ENCODE measurements at regions not wholly inside any gene's neighbourhood (a gene's known extent, or its start where the extent isn't known, plus 50 kb on each side); places are given as distances from the start of the nearest gene placed in this dataset.
"Not testable (repeated sequence)": the region's sequence is repeated elsewhere in the genome, so short reads cannot be mapped to it uniquely, and the experiment has no call there.

GRCh38 chr16:18148132-18148531, 188.4 kb downstream of the NPIPA8 start:
- DNase-seq = not testable (repeated sequence)

GRCh38 chr16:18146601-18147142, 189.9 kb downstream of the NPIPA8 start:
- DNase-seq = not testable (repeated sequence)

DNA sequence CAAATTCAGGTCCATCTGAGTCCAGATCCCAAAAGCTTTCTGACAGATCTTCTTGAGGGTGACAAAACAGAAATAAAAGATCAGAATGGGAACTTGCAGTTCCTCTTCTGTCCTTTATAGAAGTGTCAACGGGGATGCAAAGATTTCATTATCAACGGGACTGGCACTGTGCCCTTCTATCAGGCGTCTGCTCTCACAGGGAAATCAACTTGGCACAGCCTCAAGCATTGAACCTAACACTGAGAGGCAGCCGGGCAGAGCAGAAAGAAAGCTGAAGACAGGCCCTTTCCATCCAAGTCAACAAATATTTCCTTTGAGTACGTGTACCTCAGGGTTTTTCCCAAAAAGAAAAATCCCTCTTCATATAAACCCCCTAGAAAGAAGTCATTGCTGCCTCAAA, 194.5 kb downstream of the NPIPA8 start:
- not testable (repeated sequence) for DNase-seq

GRCh38 chr16:18136288-18136687, 200.2 kb downstream of the NPIPA8 start:
- DNase-seq = not testable (repeated sequence)

DNA sequence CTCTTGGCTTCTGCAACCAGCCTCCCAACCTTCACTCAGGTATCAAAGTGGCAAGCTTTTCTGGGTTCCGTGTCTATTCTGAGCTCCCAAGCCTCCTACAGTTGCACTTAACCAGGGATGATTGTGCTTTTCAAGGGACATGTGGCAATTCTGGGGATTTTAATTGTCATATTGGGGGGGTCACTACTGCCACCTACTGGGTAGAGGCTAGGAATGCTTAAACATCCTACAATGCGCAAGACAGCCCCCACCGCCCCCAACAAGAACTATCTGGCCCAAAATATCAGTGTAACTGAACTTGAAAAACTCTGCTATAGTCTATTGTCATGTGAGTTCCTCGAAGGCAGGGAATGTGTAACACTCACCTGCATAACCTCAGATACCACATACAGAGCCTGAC, 201.5 kb downstream of the NPIPA8 start:
- not testable (repeated sequence) for DNase-seq

GRCh38 chr16:18131587-18131986, 204.9 kb downstream of the NPIPA8 start:
- DNase-seq = not testable (repeated sequence)

GRCh38 chr16:18130478-18131120, 205.9 kb downstream of the NPIPA8 start:
- not testable (repeated sequence) for DNase-seq

GRCh38 chr16:18127033-18127432, 209.5 kb downstream of the NPIPA8 start:
- DNase-seq = not testable (repeated sequence)

DNA sequence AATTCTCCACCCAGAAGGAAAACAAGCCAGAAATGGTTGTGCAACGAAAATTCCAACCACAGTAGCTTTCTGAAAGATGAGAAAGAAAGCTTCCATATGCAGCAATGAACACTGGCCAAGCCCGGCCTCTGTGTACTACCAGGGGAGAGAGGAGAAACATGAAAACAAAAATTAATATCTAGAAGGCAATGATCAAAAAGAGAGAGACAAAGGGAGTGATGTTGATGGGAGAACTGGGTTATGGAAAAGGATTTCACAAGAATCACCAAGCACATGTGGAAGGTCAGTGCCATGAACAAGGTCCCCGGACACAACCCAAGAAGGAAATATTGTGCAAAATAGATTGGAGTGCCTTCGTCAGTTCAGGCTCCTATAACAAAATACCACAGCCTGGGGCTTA, 217.4 kb downstream of the NPIPA8 start:
- not testable (repeated sequence) for DNase-seq

DNA sequence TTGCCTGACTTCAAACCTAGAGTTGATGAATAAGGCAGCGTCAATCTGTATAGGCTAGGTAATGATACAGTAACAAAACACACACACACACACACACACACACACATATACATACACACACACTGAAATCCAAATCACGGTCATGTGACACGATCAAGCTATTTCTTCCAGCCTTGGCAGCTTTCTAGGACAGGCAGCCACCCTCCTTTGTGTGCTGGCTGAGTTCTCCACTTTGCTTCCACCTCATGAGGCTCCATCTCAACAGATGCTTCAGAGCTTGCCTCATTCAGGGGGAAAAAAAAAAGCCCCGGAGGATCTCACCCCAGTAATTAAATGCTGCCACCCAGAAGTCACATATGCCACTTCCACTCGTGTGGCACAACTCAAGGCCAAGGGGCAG, 217.9 kb downstream of the NPIPA8 start:
- DNase-seq = not testable (repeated sequence)

GRCh38 chr16:18118071-18118470, 218.5 kb downstream of the NPIPA8 start:
- not testable (repeated sequence) for DNase-seq

DNA sequence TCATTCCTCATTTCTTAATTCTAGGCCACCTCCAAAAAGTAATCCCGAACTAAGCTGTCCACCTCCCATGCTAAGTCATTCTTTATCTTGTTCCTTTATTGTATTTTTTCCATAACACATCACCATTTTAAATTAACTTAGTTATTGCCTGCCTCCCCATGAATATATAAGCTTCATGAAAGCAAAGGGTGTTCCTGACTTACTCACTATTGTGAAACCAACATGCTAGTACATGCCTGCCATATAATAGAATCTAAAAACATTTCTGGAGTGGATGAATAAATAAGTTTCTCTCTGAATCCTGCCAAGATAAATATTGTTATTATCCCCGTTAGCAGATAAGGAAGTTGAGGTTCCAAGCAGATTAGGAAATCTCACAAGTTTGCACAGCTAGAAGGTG, 232.1 kb downstream of the NPIPA8 start:
- not testable (repeated sequence) for DNase-seq

GRCh38 chr16:18101077-18101476, 235.5 kb downstream of the NPIPA8 start:
- not testable (repeated sequence) for DNase-seq

GRCh38 chr16:18092605-18093004, 243.9 kb downstream of the NPIPA8 start:
- DNase-seq = not testable (repeated sequence)

DNA sequence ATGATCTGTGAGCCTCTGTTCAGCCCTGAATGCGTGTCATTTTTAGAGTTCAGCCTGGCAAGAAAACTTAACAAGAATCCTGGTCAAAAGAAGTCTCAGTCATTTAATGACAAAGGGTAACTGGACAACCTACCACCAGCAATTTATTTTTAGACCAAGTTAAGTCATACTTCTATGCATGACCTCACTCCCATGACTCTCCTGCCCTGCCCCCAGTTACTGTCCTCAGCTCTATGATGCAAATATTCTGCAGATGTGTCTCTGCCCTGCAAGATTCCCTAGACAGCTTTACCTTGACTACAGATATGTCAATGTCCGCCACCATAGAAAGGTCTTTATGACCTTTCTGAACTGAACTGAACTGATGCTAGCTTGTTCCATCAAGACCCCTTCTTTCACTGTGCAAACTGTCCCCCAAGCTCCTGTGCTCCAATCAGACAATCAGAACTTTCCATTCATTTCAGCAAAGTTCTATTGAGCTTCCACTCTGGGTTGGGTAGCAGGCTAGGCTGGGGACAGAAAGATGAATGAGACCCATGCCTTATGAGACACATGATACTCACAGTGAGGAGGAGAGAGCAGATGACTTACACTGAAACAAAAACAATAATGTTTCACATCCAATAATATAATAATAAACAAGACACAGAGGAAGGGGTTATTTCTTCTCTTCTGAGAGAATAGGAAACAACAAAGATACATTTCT, 255.7 kb downstream of the NPIPA8 start:
- not testable (repeated sequence) for DNase-seq

- not testable (repeated sequence) for DNase-seq
Observed at GRCh38 chr16:18077910-18078309, 258.6 kb downstream of the NPIPA8 start.

DNA sequence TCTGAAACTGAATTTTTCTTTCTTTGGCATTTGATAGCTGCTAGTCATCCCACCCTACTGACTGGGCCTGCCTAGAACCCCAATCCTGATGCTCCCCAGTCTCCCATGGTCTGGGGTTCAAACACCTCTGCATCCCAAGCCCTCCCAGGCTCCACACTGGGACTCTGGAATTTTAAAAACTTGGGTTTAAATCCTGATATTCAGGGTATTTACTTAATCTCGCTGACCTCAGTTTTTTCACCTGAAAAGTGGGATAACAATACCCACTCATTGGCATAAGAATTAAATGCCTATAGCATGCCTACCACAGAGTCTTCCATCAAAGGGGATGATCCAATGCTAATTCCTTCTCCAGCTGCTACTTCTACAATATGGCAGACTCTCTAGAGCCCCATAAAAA, 264.4 kb downstream of the NPIPA8 start:
- DNase-seq = no peak

DNA sequence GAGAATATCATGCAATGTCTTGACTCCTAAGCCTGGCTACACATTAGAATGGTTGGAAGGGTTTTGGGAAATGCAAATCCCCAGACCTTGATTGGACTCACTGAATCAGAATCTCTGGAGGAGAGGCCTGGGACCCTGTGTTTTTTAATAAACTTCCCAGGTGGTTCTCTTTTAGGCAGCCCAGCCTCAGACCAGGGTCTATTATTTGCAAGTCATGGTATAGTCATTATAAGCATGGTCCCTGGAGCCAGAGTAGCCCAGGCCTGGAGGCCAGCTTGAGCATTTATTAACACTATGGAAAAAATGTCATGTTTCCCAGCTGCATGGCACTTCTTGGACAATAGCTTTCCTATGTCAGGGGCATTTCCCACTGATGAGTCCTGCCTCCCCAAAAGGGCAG, 266.9 kb downstream of the NPIPA8 start:
- no peak for DNase-seq

- no peak for DNase-seq
Observed at GRCh38 chr16:18068477-18068876, 268.1 kb downstream of the NPIPA8 start.

DNA sequence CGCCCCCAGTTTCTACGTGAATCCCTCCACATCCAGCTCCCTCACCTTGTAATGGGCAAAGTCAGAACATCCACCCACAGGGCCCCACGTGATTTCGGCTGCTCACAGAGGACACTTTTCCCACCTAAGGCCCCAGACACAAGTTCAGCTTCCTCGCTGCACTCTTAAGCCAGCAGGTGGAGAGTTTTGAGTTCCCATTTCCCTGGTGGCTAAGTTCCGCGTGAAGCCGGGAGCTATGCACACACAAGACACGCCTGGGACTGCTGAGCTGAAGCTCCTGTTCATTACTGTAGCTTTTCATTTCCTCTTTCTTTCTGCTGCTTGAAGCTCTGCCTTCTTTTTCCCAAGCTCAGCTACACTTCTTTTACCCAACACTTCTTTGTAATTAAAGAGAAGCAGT, 273.8 kb downstream of the NPIPA8 start:
- no peak for DNase-seq

DNA sequence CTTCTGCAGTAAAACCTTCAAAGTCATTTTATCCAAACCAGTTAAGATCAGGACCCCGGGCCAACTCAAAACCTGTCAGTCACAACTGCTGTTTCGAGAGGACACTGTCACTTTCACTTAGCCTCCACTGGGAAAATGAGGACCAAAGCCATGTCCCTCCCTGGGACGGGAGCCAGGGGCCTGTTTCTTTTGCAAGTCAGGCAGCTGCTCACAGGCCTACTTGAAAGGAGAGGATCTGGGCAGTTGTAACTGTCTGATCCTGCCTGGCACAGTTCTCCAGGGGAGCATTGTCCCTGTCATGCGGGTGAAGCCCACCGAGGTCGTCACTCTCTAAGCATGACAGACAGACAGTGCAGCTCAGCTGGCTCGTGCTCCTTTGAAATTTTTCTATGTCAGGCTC, 276.2 kb downstream of the NPIPA8 start:
- no peak for DNase-seq

DNA sequence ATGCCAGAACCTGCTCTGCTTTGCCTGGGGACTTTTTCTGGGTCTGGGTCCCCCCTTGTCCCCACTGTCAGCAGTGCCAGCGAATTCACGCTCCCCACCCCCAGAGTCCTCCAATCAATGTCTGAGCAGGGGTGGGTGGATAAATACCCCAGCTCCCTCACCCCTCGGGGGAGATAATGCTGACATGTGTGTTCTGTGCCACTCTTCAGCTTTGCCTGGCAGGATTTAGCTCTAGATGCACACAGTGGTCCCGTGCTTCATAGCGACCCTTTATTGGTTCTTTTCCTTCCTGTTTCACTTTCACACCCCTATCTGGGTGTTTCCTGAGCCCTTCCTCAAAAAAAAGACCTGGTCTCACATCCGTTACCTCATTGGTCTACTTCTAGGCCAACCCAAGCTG, 277.0 kb downstream of the NPIPA8 start:
- DNase-seq = no peak

DNA sequence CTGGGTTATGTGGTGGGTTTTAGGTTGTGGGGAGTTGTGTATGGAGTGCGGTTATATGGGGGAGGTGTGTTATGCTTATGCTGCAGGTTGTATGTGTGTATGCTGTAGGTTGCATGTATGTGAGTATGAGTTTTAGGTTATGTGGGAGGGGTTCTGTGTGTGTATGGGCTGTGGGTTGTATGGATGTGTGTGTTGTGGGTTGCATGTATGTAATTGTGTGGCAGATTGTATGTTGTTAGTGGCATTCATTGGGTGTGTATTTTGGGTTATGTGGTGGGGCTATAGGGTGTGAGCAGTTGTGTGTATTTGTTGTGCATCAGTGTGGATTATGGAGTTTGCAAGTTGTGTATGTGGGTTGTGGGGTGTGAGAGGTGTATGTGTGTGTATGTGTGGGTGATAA, 277.4 kb downstream of the NPIPA8 start:
- no peak for DNase-seq

DNA sequence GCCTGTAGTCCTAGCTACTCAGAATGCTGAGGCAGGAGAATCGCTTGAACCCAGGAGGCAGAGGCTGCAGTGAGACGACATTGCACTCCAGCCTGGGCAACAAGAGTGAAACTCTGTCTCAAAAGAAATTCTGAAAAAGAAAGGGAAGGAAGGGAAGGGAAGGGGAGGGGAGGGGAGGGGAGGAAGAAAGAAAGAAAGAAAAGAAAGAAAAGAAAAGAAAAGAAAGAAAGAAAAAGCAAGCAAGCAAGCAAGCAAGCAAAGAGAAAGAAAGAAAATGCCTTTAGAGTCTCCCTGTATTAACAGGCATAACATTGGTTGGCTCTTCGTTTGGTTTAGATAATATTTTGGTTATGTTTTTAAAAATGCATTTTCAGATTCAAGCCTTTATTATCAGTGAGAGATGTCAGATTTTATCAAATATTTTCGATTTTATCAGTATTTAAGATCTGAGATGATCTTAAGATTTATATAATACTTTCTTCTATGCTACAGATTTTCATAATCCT, 281.1 kb downstream of the NPIPA8 start:
- no peak for DNase-seq
